H9 (cell line): ENCODE measurements at regions not wholly inside any gene's neighbourhood (a gene's known extent, or its start where the extent isn't known, plus 50 kb on each side); places are given as distances from the start of the nearest gene placed in this dataset.

Experiments
- DNase-seq: peaks from one replicate; pipeline ENCODE4 v3.0.0-alpha.2; 2017
- H2AFZ ChIP-seq: one replicate; pipeline ENCODE4 v1.6.1; 2013; ENCODE audit warnings: mild to moderate bottlenecking, low read length, control low read depth, moderate library complexity
- H2AK5ac ChIP-seq: 2 replicates; pipeline ENCODE4 v1.6.1; 2013; ENCODE audit warnings: low read length, control low read depth, mixed read lengths; ENCODE audit not compliant: insufficient read length
- H2BK120ac ChIP-seq: one replicate; pipeline ENCODE4 v1.6.1; 2013; ENCODE audit warnings: low read depth, mild to moderate bottlenecking, low read length, control low read depth, inconsistent platforms; ENCODE audit not compliant: poor library complexity, severe bottlenecking
- H2BK12ac ChIP-seq: 2 replicates; pipeline ENCODE4 v1.6.1; 2013; ENCODE audit warnings: low read length, control low read depth, mixed read lengths, low read depth; ENCODE audit not compliant: insufficient read length
- H2BK15ac ChIP-seq: 2 replicates; pipeline ENCODE4 v1.6.1; 2013; ENCODE audit warnings: low read depth, low read length, control low read depth
- H2BK20ac ChIP-seq: one replicate; pipeline ENCODE4 v1.6.1; 2013; ENCODE audit warnings: low read depth, mild to moderate bottlenecking, low read length, control low read depth, inconsistent platforms; ENCODE audit not compliant: poor library complexity, severe bottlenecking
- H2BK5ac ChIP-seq: 2 replicates; pipeline ENCODE4 v1.6.1; 2013; ENCODE audit warnings: low read length, control low read depth, mixed read lengths; ENCODE audit not compliant: insufficient read length
- H3K14ac ChIP-seq: 2 replicates; pipeline ENCODE4 v1.6.1; 2013; ENCODE audit warnings: low read length, control low read depth; ENCODE audit not compliant: insufficient read depth
- H3K18ac ChIP-seq: 2 replicates; pipeline ENCODE4 v1.6.1; 2013; ENCODE audit warnings: low read depth, mild to moderate bottlenecking, mixed read lengths, low read length, control low read depth; ENCODE audit not compliant: insufficient read length
- H3K23ac ChIP-seq: 2 replicates; pipeline ENCODE4 v1.6.1; 2013; ENCODE audit warnings: low read length, control low read depth, mixed read lengths, low read depth; ENCODE audit not compliant: insufficient read length
- H3K23me2 ChIP-seq: 2 replicates; pipeline ENCODE4 v1.6.1; 2013; ENCODE audit warnings: low read depth, mild to moderate bottlenecking, mixed read lengths, low read length, control low read depth; ENCODE audit not compliant: insufficient read length, poor library complexity, severe bottlenecking
- H3K27ac ChIP-seq: 2 replicates; pipeline ENCODE4 v1.5.1; 2013; ENCODE audit warnings: low read length, control low read depth, mixed read lengths, low read depth; ENCODE audit not compliant: insufficient read length
- H3K27me3 ChIP-seq: 2 replicates; pipeline ENCODE4 v1.6.1; 2013; ENCODE audit warnings: low read length, control low read depth, inconsistent platforms; ENCODE audit not compliant: insufficient read depth
- H3K4ac ChIP-seq: 2 replicates; pipeline ENCODE4 v1.6.1; 2013; ENCODE audit warnings: low read depth, mild to moderate bottlenecking, control low read depth, inconsistent platforms, low read length, moderate library complexity
- H3K4me1 ChIP-seq: 2 replicates; pipeline ENCODE4 v1.6.1; 2013; ENCODE audit warnings: low read length, control low read depth, inconsistent platforms; ENCODE audit not compliant: insufficient read depth
- H3K4me2 ChIP-seq: 2 replicates; pipeline ENCODE4 v1.6.1; 2013; ENCODE audit warnings: low read length, control low read depth, mixed read lengths; ENCODE audit not compliant: insufficient read length, insufficient read depth
- H3K56ac ChIP-seq: 2 replicates; pipeline ENCODE4 v1.6.1; 2013; ENCODE audit warnings: low read depth, mild to moderate bottlenecking, mixed read lengths, low read length, control low read depth; ENCODE audit not compliant: insufficient read length
- H3K79me1 ChIP-seq: 2 replicates; pipeline ENCODE4 v1.6.1; 2013; ENCODE audit warnings: low read depth, mild to moderate bottlenecking, moderate library complexity, low read length, control low read depth, inconsistent platforms; ENCODE audit not compliant: insufficient read depth, poor library complexity, severe bottlenecking
- H3K79me2 ChIP-seq: 2 replicates; pipeline ENCODE4 v1.6.1; 2013; ENCODE audit warnings: low read length, control low read depth, inconsistent platforms; ENCODE audit not compliant: insufficient read depth
- H3K9ac ChIP-seq: 2 replicates; pipeline ENCODE4 v1.6.1; 2013; ENCODE audit warnings: low read length, control low read depth, mixed read lengths; ENCODE audit not compliant: insufficient read length; ENCODE audit errors: extremely low read depth
- H3K9me3 ChIP-seq: one replicate; pipeline ENCODE4 v1.6.1; 2013; ENCODE audit warnings: low read depth, low read length, inconsistent platforms; ENCODE audit not compliant: control insufficient read depth
- H3T11ph ChIP-seq: one replicate; pipeline ENCODE4 v1.6.1; 2013; ENCODE audit warnings: mild to moderate bottlenecking, low read length, control low read depth, inconsistent platforms
- H4K20me1 ChIP-seq: one replicate; pipeline ENCODE4 v1.6.1; 2013; ENCODE audit not compliant: control insufficient read depth, insufficient read length, insufficient read depth
- H4K5ac ChIP-seq: 2 replicates; pipeline ENCODE4 v1.6.1; 2013; ENCODE audit warnings: low read depth, mild to moderate bottlenecking, mixed read lengths, low read length, control low read depth; ENCODE audit not compliant: insufficient read length
- H4K8ac ChIP-seq: replicated peaks from 2 replicates; pipeline ENCODE4 v1.6.1; 2013; ENCODE audit warnings: low read length, control low read depth, mixed read lengths, low read depth; ENCODE audit not compliant: insufficient read length
- H4K91ac ChIP-seq: 2 replicates; pipeline ENCODE4 v1.6.1; 2013; ENCODE audit warnings: low read depth, mild to moderate bottlenecking, moderate library complexity, mixed read lengths, low read length, control low read depth; ENCODE audit not compliant: insufficient read length
- H3K27ac Mint-ChIP-seq, 3 experiments: 2 replicates in 2 of 3; 3 replicates in 1 of 3; pipeline ENCODE4 v1.8.0; 2020 to 2021; ENCODE audit warnings: mixed read lengths in 3 of 3, mild to moderate bottlenecking in 1 of 3, moderate library complexity in 1 of 3
- H3K27me3 Mint-ChIP-seq: 2 replicates; pipeline ENCODE4 v1.8.0; 2021; ENCODE audit warnings: low read depth, mild to moderate bottlenecking, moderate library complexity, mixed read lengths
- H3K36me3 Mint-ChIP-seq, 3 experiments: 2 replicates in 2 of 3; 3 replicates in 1 of 3; pipeline ENCODE4 v1.8.0; 2020 to 2021; ENCODE audit warnings: low read depth in 3 of 3, mixed read lengths in 3 of 3; ENCODE audit not compliant: insufficient read depth in 1 of 3
- H3K4me1 Mint-ChIP-seq, 2 experiments: 2 replicates each; pipeline ENCODE4 v1.8.0; 2020; ENCODE audit warnings: mixed read lengths in 2 of 2
- H3K4me3 Mint-ChIP-seq, 2 experiments: 2 replicates in 1 of 2; 3 replicates in 1 of 2; pipeline ENCODE4 v1.8.0; 2020 to 2021; ENCODE audit warnings: mild to moderate bottlenecking in 2 of 2, mixed read lengths in 2 of 2, moderate library complexity in 1 of 2
- H3K9me3 Mint-ChIP-seq, 2 experiments: 2 replicates in 1 of 2; 3 replicates in 1 of 2; pipeline ENCODE4 v1.8.0; 2020; ENCODE audit warnings: mild to moderate bottlenecking in 2 of 2, mixed read lengths in 2 of 2, moderate library complexity in 1 of 2
- WGBS: extraction: QIAGEN DNeasy Blood & Tissue Kit; methylation state at CpG from one replicate; pipeline ENCODE4 v1.1.7; 2013; ENCODE audit warnings: missing lambda C conversion rate, low lambda C conversion rate, mixed read lengths; ENCODE audit not compliant: insufficient read length; ENCODE audit errors: extremely low coverage; 5-methylcytosine and 5-hydroxymethylcytosine counted together
- TF ChIP-seq, protein P1 (sequence below): fragments of 200-600 bp; sonication (generic); conservative IDR thresholded peaks from 3 replicates; pipeline ENCODE4 v1.8.0; 2021; ENCODE audit warnings: antibody characterized with exemption, mild to moderate bottlenecking

- WGBS, result no CpG with 5 or more reads among the region's 6 CpGs
- H3K4me3 Mint-ChIP-seq, result no peak overlapping the region
- TF ChIP-seq, protein P1, sequence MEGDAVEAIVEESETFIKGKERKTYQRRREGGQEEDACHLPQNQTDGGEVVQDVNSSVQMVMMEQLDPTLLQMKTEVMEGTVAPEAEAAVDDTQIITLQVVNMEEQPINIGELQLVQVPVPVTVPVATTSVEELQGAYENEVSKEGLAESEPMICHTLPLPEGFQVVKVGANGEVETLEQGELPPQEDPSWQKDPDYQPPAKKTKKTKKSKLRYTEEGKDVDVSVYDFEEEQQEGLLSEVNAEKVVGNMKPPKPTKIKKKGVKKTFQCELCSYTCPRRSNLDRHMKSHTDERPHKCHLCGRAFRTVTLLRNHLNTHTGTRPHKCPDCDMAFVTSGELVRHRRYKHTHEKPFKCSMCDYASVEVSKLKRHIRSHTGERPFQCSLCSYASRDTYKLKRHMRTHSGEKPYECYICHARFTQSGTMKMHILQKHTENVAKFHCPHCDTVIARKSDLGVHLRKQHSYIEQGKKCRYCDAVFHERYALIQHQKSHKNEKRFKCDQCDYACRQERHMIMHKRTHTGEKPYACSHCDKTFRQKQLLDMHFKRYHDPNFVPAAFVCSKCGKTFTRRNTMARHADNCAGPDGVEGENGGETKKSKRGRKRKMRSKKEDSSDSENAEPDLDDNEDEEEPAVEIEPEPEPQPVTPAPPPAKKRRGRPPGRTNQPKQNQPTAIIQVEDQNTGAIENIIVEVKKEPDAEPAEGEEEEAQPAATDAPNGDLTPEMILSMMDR, result no peak
These were observed 248.5 kb upstream of the CXXC4 start for GRCh38 chr4:104743215-104743653.

More at GRCh38 chr4:104743215-104743653, 248.5 kb upstream of the CXXC4 start:
- Histone ChIP-seq H3K18ac (no peak overlapping the region), H2BK20ac (no peak overlapping the region), H4K91ac (no peak overlapping the region), H3K56ac (no peak overlapping the region), H3K4me2 (no peak overlapping the region), H3K79me2 (no peaks in the 10 kb centered on the region), H3K9ac (no peak overlapping the region), H3K27ac (no peak overlapping the region), H3T11ph (no peak overlapping the region), H4K20me1 (no peaks in the 10 kb centered on the region), H3K23ac (no peak overlapping the region), H3K23me2 (no peaks in the 10 kb centered on the region), H2BK120ac (no peak overlapping the region), H4K8ac (no peak overlapping the region), H3K14ac (no peak overlapping the region), H3K79me1 (no peaks in the 10 kb centered on the region), H3K4ac (no peak overlapping the region), H3K27me3 (no peaks in the 10 kb centered on the region), H2BK15ac (no peak overlapping the region), H2BK12ac (no peak overlapping the region), H2AK5ac (no peak overlapping the region), H3K9me3 (no peaks in the 10 kb centered on the region), H2AFZ (no peak overlapping the region), H2BK5ac (no peak overlapping the region), H4K5ac (no peak overlapping the region), H3K4me1 (no peaks in the 10 kb centered on the region)
- Mint-ChIP-seq H3K9me3 (no peaks in the 10 kb centered on the region), H3K36me3 (no peaks in the 10 kb centered on the region), H3K27ac (no peak overlapping the region), H3K4me1 (peaks cover under 1% of the 10 kb centered on the region in 2 experiments; a peak in 3 of 4 replicates), H3K27me3 (no peaks in the 10 kb centered on the region)
- DNase-seq, result no peak
